MM.1S (cell line): ENCODE measurements at regions not wholly inside any gene's neighbourhood (a gene's known extent, or its start where the extent isn't known, plus 50 kb on each side); places are given as distances from the start of the nearest gene placed in this dataset.

Experiments
- EZH2 ChIP-seq: fragments of 300-600 bp; sonication (generic); optimal IDR thresholded peaks from 2 replicates; pipeline ENCODE3; 2017; ENCODE audit warnings: low read depth, mild to moderate bottlenecking, antibody characterized with exemption, low read length, mixed read lengths
- EZH2phosphoT487 ChIP-seq: fragments of 300-600 bp; sonication (generic); IDR thresholded peaks from 2 replicates; pipeline ENCODE4 v1.6.1; 2018; ENCODE audit warnings: antibody characterized with exemption, low read length
- TF ChIP-seq, protein P1 (sequence below): fragments of 300-600 bp; sonication (generic); IDR thresholded peaks from 2 replicates; pipeline ENCODE4 v1.5.1; 2016; ENCODE audit warnings: antibody characterized with exemption, low read length, mixed read lengths

DNA sequence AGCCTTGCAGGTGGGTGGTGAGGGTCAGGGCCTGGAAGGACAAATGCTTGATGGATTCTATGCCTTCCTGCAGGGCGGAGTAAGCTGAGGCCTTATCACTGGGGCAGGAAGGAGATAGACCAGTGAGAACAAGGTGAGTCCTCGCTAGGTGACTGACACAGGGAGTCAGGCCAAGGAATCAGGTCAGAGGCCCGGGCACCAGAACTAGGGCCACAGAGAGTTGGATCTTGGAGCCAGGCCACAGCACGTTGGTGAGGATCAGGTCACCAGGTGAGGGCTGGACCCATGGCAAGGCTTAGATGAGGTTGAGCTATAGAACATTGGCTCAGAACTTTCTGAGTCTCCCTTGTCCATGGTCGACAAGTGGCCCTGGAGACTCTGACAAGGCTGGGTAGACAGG, 328.2 kb downstream of the FOXO1 start:
- TF ChIP-seq, protein P1, sequence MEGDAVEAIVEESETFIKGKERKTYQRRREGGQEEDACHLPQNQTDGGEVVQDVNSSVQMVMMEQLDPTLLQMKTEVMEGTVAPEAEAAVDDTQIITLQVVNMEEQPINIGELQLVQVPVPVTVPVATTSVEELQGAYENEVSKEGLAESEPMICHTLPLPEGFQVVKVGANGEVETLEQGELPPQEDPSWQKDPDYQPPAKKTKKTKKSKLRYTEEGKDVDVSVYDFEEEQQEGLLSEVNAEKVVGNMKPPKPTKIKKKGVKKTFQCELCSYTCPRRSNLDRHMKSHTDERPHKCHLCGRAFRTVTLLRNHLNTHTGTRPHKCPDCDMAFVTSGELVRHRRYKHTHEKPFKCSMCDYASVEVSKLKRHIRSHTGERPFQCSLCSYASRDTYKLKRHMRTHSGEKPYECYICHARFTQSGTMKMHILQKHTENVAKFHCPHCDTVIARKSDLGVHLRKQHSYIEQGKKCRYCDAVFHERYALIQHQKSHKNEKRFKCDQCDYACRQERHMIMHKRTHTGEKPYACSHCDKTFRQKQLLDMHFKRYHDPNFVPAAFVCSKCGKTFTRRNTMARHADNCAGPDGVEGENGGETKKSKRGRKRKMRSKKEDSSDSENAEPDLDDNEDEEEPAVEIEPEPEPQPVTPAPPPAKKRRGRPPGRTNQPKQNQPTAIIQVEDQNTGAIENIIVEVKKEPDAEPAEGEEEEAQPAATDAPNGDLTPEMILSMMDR, result no peak
- no peak for TF ChIP-seq EZH2
- TF ChIP-seq EZH2phosphoT487, result no peak
